GM21381 (cell line): ENCODE measurements at regions not wholly inside any gene's neighbourhood (a gene's known extent, or its start where the extent isn't known, plus 50 kb on each side); places are given as distances from the start of the nearest gene placed in this dataset.
"Not testable (repeated sequence)": the region's sequence is repeated elsewhere in the genome, so short reads cannot be mapped to it uniquely, and the experiment has no call there.

Source experiments
- ATAC-seq: cut with Tn5 transposase; IDR thresholded peaks from one replicate; pipeline ENCODE4 v1.9.1; 2021; ENCODE audit warnings: mild to moderate bottlenecking, moderate library complexity; ENCODE audit not compliant: unreplicated experiment

- no peak for ATAC-seq
Observed at GRCh38 chr6:166703149-166703710, 76.2 kb upstream of the RPS6KA2 start.

- ATAC-seq: not testable (repeated sequence)
Observed at GRCh38 chr6:166701424-166701823, 74.4 kb upstream of the RPS6KA2 start.

GRCh38 chr6:166700871-166701270 lies 73.8 kb upstream of the RPS6KA2 start:
- not testable (repeated sequence) for ATAC-seq

GRCh38 chr6:166697113-166697512 lies 70.1 kb upstream of the RPS6KA2 start:
- no peak for ATAC-seq

GRCh38 chr6:166693880-166694279 lies 66.8 kb upstream of the RPS6KA2 start:
- no peak for ATAC-seq

- no peak for ATAC-seq
Observed at GRCh38 chr6:166692723-166693302, 65.8 kb upstream of the RPS6KA2 start.

GRCh38 chr6:166691746-166692145 lies 64.7 kb upstream of the RPS6KA2 start:
- no peak for ATAC-seq

GRCh38 chr6:166691199-166691598 lies 64.1 kb upstream of the RPS6KA2 start:
- ATAC-seq: no peak

- ATAC-seq: no peak
Observed at GRCh38 chr6:166689687-166690086, 62.6 kb upstream of the RPS6KA2 start.

- ATAC-seq: no peak
Observed at GRCh38 chr6:166688901-166689300, 61.9 kb upstream of the RPS6KA2 start.

GRCh38 chr6:166687879-166688205 lies 60.8 kb upstream of the RPS6KA2 start:
- no peak for ATAC-seq

- no peak for ATAC-seq
Observed at GRCh38 chr6:166687070-166687878, 60.2 kb upstream of the RPS6KA2 start.

- no peak for ATAC-seq
Observed at GRCh38 chr6:166686317-166686716, 59.3 kb upstream of the RPS6KA2 start.

- no peak for ATAC-seq
Observed at GRCh38 chr6:166684866-166685265, 57.8 kb upstream of the RPS6KA2 start.

- ATAC-seq: no peak
Observed at GRCh38 chr6:166684170-166684569, 57.1 kb upstream of the RPS6KA2 start.

GRCh38 chr6:166683477-166683876 lies 56.4 kb upstream of the RPS6KA2 start:
- no peak for ATAC-seq

- no peak for ATAC-seq
Observed at GRCh38 chr6:166679566-166679965, 52.5 kb upstream of the RPS6KA2 start.

GRCh38 chr6:166678426-166678825 lies 51.4 kb upstream of the RPS6KA2 start:
- no peak for ATAC-seq

- ATAC-seq: no peak
Observed at GRCh38 chr6:166677941-166678340, 50.9 kb upstream of the RPS6KA2 start.
